Endothelial cell of umbilical vein (primary cell): ENCODE measurements at regions not wholly inside any gene's neighbourhood (a gene's known extent, or its start where the extent isn't known, plus 50 kb on each side); places are given as distances from the start of the nearest gene placed in this dataset.

Experiments used
- BruUV-seq: library from RNA; stranded (reverse); fragments of 400-500 nt; replicated peaks from 2 replicates; lab custom pipeline; 2021; lab: Mats Ljungman, UMichigan
- CTCF ChIA-PET: fragments of 300-600, 350-600 bp; sonication (Branson Sonifier 250); formaldehyde crosslinking; loops from one replicate; lab custom pipeline; 2021; ENCODE audit warnings: antibody characterized with exemption, inconsistent platforms; lab: Charles Lee
- POLR2A ChIA-PET: fragments of 300-600, 350-600 bp; sonication (Branson Sonifier 250); formaldehyde crosslinking; loops from one replicate; lab custom pipeline; 2021; ENCODE audit warnings: antibody characterized with exemption, inconsistent platforms; lab: Charles Lee
- DNase-seq: peaks from one replicate; pipeline ENCODE4 v3.0.0-alpha.2; 2011; ENCODE audit warnings: low read depth, low spot score
- FAIRE-seq: peaks from 2 replicates; lab custom pipeline; 2011; peaks lifted over from hg19 to GRCh38; lab: Jason Lieb, UNC
- H2AFZ ChIP-seq: 2 replicates; pipeline ENCODE4 v1.6.0; 2012; ENCODE audit warnings: low read depth, low read length, control low read depth, inconsistent platforms
- H3K27ac ChIP-seq: 2 replicates; pipeline ENCODE4 v1.5.1; 2011; ENCODE audit warnings: low read depth, mild to moderate bottlenecking, control low read depth, low read length, moderate library complexity; ENCODE audit not compliant: insufficient read depth
- H3K27me3 ChIP-seq, 2 experiments: 2 replicates each; pipeline versions ENCODE4 v1.6.0 to v1.6.1; 2011; ENCODE audit warnings: low read length in 2 of 2, mixed read lengths in 1 of 2; ENCODE audit not compliant: control insufficient read depth in 2 of 2, insufficient read depth in 2 of 2
- H3K36me3 ChIP-seq, 2 experiments: 2 replicates in 1 of 2; 3 replicates in 1 of 2; pipeline ENCODE4 v1.5.1; 2011; ENCODE audit warnings: low read length in 2 of 2, mild to moderate bottlenecking in 1 of 2, moderate library complexity in 1 of 2; ENCODE audit not compliant: control insufficient read depth in 2 of 2, insufficient read depth in 2 of 2; ENCODE audit errors: extremely low read depth in 1 of 2
- H3K4me1 ChIP-seq: 3 replicates; pipeline ENCODE4 v1.5.1; 2011; ENCODE audit warnings: mild to moderate bottlenecking, low read length; ENCODE audit not compliant: control insufficient read depth, insufficient read depth; ENCODE audit errors: extremely low read depth
- H3K4me2 ChIP-seq: 2 replicates; pipeline ENCODE4 v1.6.1; 2011; ENCODE audit warnings: low read length, control low read depth, mixed read lengths; ENCODE audit not compliant: insufficient read depth
- H3K4me3 ChIP-seq, 3 experiments: fragments of 200-600 bp in 1 of 3; sonication (generic), shearing (Covaris generic) in 1 of 3; replicated peaks in 1 of 3; 2 replicates each; pipeline ENCODE4 v1.5.1; 2011 to 2016; ENCODE audit warnings: control low read depth in 3 of 3, low read length in 3 of 3, mild to moderate bottlenecking in 2 of 3, inconsistent platforms in 1 of 3, low read depth in 1 of 3, moderate library complexity in 1 of 3; ENCODE audit not compliant: insufficient read depth in 1 of 3
- H3K79me2 ChIP-seq: 2 replicates; pipeline ENCODE4 v1.6.0; 2012; ENCODE audit warnings: low read length, inconsistent platforms; ENCODE audit not compliant: control insufficient read depth, insufficient read depth
- H3K9ac ChIP-seq: replicated peaks from 2 replicates; pipeline ENCODE3; 2011; ENCODE audit warnings: low read length, control low read depth; ENCODE audit not compliant: insufficient read depth; ENCODE audit errors: extremely low read depth
- H3K9me1 ChIP-seq: replicated peaks from 3 replicates; pipeline ENCODE4 v1.6.0; 2011; ENCODE audit warnings: mild to moderate bottlenecking, low read length; ENCODE audit not compliant: control insufficient read depth, insufficient read depth; ENCODE audit errors: extremely low read depth
- H3K9me3 ChIP-seq: replicated peaks from 2 replicates; pipeline ENCODE4 v1.5.1; 2012; ENCODE audit warnings: low read length, inconsistent platforms; ENCODE audit not compliant: control insufficient read depth, insufficient read depth
- H4K20me1 ChIP-seq: replicated peaks from 2 replicates; pipeline ENCODE3; 2011; ENCODE audit warnings: mild to moderate bottlenecking, low read length; ENCODE audit not compliant: control insufficient read depth, insufficient read depth; ENCODE audit errors: extremely low read depth
- EZH2 ChIP-seq: IDR thresholded peaks from 2 replicates; pipeline ENCODE4 v1.6.1; 2012; ENCODE audit warnings: borderline replicate concordance, low read depth, mild to moderate bottlenecking, moderate library complexity, low read length, inconsistent platforms; ENCODE audit not compliant: severe bottlenecking
- FOS ChIP-seq: IDR thresholded peaks from 2 replicates; pipeline ENCODE4 v1.6.1; 2011; ENCODE audit warnings: mild to moderate bottlenecking, low read length, moderate library complexity, borderline replicate concordance; ENCODE audit not compliant: insufficient read depth
- GATA2 ChIP-seq: IDR thresholded peaks from 2 replicates; pipeline ENCODE4 v1.7.0; 2011; ENCODE audit warnings: low read depth, mild to moderate bottlenecking, moderate library complexity, mixed read lengths, low read length; ENCODE audit not compliant: insufficient read length, insufficient read depth
- JUN ChIP-seq: IDR thresholded peaks from 2 replicates; pipeline ENCODE4 v1.6.1; 2011; ENCODE audit warnings: borderline replicate concordance, low read depth; ENCODE audit not compliant: insufficient read length, insufficient read depth
- MYC ChIP-seq: IDR thresholded peaks from one replicate; pipeline ENCODE4 v1.6.1; 2011; ENCODE audit warnings: mild to moderate bottlenecking, low read depth, low read length
- POLR2A ChIP-seq: IDR thresholded peaks from 2 replicates; pipeline ENCODE4 v1.6.1; 2012; ENCODE audit warnings: low read depth, mild to moderate bottlenecking, control low read depth, low read length
- POLR2AphosphoS5 ChIP-seq: IDR thresholded peaks from 2 replicates; pipeline ENCODE4 v1.6.1; 2012; ENCODE audit warnings: low read depth, mild to moderate bottlenecking, control low read depth, low read length, moderate library complexity; ENCODE audit not compliant: insufficient read depth
- dilution Hi-C: fragments of 300-500 bp; cut with MboI; formaldehyde crosslinking; loops from one replicate; pipeline ENCODE4 v1.15.0; 2019; ENCODE audit warnings: low sequenced_read_pairs; ENCODE audit not compliant: extremely low pct_ligation_motif_present
- intact Hi-C: fragments of 100-400 bp; cut with micrococcal nuclease; formaldehyde crosslinking; loops from one replicate; pipeline ENCODE4 v1.10.0; 2022
- TF ChIP-seq, protein P1 (sequence below): IDR thresholded peaks from 2 replicates; pipeline ENCODE4 v1.6.1; 2011; ENCODE audit not compliant: insufficient read depth, insufficient read length
- TF ChIP-seq, protein P2 (sequence below), 2 donors: IDR thresholded peaks; 1 replicate in 1 of 2; 2 replicates in 1 of 2; pipeline ENCODE4 v1.5.1; 2011; ENCODE audit warnings: low read length in 2 of 2, mild to moderate bottlenecking in 2 of 2, moderate library complexity in 2 of 2, control low read depth in 1 of 2, inconsistent platforms in 1 of 2, low read depth in 1 of 2; ENCODE audit not compliant: insufficient read depth in 1 of 2; ENCODE audit errors: extremely low read depth in 1 of 2

DNA sequence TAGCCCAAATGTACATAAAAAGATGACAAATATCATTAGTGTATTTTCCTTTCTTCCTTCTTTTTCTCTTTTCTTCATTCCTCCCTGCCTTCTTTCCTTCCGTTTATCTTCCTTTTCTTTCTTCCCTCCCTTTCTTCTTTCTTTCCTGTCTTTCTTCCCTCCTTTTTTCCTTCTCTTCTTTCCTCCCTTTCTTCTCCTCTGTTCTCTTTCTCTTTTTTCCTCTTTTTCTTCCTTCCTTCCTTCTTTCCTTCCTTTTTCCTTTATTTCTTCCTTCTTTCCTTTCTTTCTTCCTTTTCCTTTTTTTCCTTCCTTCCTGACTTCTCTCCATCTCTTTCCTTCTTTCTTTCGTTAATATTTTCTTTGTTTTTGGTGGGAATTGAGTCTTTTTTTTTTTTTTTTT lies 256.9 kb upstream of the CNTNAP5 start:
- Histone ChIP-seq H3K9me3 (peaks cover 2% of the 10 kb centered on the region), H4K20me1 (no peaks in the 10 kb centered on the region), H3K9ac (no peak overlapping the region), H3K36me3 (no peaks in the 10 kb centered on the region), H3K79me2 (no peaks in the 10 kb centered on the region), H3K27me3 (no peaks in the 10 kb centered on the region), H3K4me2 (no peak overlapping the region), H3K9me1 (no peaks in the 10 kb centered on the region), H3K27ac (no peak overlapping the region), H3K4me1 (no peaks in the 10 kb centered on the region), H2AFZ (no peak overlapping the region), H3K4me3 (no peak overlapping the region)
- ChIA-PET CTCF (no interaction called here), POLR2A (no interaction called here)
- intact Hi-C loops, result no loop called here
- TF ChIP-seq, protein P1, sequence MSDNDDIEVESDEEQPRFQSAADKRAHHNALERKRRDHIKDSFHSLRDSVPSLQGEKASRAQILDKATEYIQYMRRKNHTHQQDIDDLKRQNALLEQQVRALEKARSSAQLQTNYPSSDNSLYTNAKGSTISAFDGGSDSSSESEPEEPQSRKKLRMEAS, result no peak
- no peak for TF ChIP-seq EZH2
- no peak for TF ChIP-seq GATA2
- TF ChIP-seq POLR2A, result no peak
- TF ChIP-seq, protein P2, sequence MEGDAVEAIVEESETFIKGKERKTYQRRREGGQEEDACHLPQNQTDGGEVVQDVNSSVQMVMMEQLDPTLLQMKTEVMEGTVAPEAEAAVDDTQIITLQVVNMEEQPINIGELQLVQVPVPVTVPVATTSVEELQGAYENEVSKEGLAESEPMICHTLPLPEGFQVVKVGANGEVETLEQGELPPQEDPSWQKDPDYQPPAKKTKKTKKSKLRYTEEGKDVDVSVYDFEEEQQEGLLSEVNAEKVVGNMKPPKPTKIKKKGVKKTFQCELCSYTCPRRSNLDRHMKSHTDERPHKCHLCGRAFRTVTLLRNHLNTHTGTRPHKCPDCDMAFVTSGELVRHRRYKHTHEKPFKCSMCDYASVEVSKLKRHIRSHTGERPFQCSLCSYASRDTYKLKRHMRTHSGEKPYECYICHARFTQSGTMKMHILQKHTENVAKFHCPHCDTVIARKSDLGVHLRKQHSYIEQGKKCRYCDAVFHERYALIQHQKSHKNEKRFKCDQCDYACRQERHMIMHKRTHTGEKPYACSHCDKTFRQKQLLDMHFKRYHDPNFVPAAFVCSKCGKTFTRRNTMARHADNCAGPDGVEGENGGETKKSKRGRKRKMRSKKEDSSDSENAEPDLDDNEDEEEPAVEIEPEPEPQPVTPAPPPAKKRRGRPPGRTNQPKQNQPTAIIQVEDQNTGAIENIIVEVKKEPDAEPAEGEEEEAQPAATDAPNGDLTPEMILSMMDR (IDR thresholded peaks at IDR 0.05; ENCODE audit: extremely low read depth in 1 of 2, insufficient read depth in 1 of 2, low read depth in 1 of 2, low read length in 2 of 2), result no peak
- no peak for TF ChIP-seq POLR2AphosphoS5
- TF ChIP-seq FOS, result no peak
- no peak for TF ChIP-seq MYC
- TF ChIP-seq JUN, result no peak
- DNase-seq (no peak), FAIRE-seq (no peak)
- dilution Hi-C loops, result no loop called here
- no TSS peak for BruUV-seq
